ENCODE measurements at regions not wholly inside any gene's neighbourhood (a gene's known extent, or its start where the extent isn't known, plus 50 kb on each side); places are given as distances from the start of the nearest gene placed in this dataset.
"Not testable (repeated sequence)": the region's sequence is repeated elsewhere in the genome, so short reads cannot be mapped to it uniquely, and the experiment has no call there.

DNA sequence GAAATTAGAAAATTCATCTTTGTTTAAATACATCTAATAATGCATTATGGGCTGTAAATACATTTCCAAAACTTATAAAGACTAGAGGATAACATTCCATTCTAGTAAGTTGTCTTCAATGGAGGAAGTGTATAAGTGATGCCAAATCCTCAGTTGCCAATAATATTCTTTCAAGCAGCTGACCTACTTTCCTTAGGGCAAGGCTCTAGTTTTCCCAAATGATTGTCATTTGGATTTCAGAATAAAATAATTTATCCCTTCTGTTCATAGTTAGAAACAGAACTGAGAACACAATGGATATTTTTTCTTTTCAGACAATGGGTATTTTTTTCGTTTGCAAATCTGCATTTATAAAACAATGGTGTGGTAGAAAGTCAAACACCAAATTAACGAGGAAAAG lies 354.9 kb upstream of the ADAMTS5 start:
- Histone ChIP-seq H3K27ac (no peak overlapping the region), H3K4me3 (no peak overlapping the region), H3K36me3 (no peaks in the 10 kb centered on the region), H3K9me3 (no peaks in the 10 kb centered on the region), H3K4me1 (no peaks in the 10 kb centered on the region), H3K27me3 (no peaks in the 10 kb centered on the region)
- TF ChIP-seq, protein P1, sequence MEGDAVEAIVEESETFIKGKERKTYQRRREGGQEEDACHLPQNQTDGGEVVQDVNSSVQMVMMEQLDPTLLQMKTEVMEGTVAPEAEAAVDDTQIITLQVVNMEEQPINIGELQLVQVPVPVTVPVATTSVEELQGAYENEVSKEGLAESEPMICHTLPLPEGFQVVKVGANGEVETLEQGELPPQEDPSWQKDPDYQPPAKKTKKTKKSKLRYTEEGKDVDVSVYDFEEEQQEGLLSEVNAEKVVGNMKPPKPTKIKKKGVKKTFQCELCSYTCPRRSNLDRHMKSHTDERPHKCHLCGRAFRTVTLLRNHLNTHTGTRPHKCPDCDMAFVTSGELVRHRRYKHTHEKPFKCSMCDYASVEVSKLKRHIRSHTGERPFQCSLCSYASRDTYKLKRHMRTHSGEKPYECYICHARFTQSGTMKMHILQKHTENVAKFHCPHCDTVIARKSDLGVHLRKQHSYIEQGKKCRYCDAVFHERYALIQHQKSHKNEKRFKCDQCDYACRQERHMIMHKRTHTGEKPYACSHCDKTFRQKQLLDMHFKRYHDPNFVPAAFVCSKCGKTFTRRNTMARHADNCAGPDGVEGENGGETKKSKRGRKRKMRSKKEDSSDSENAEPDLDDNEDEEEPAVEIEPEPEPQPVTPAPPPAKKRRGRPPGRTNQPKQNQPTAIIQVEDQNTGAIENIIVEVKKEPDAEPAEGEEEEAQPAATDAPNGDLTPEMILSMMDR (IDR thresholded peaks at IDR 0.05), result no peak
- no peak for DNase-seq (ENCODE audit: low spot score)

DNA sequence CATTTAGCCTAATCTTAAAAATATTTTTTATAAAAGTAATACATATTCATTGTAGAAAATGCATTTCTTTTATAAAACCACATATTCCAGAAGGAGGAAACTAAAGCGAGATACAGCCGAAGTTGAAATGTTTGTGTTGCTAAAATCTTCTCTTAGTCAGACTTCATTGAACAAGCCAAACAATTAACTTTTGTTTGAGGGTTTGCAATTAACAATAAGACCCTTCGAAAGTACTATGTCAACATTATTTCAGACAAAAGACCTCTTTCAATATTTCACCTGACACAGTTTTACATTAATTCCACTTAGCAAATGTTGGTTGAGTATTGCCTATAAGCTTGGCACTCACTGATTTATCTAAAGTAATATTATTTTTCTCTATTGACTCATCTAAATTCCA lies 354.0 kb upstream of the ADAMTS5 start:
- TF ChIP-seq, protein P1 (IDR thresholded peaks at IDR 0.05), result no peak
- H3K27ac ChIP-seq, result no peak overlapping the region
- no peaks in the 10 kb centered on the region for H3K9me3 ChIP-seq
- H3K36me3 ChIP-seq, result no peaks in the 10 kb centered on the region
- no peaks in the 10 kb centered on the region for H3K4me1 ChIP-seq
- no peak for DNase-seq (ENCODE audit: low spot score)
- H3K27me3 ChIP-seq, result no peaks in the 10 kb centered on the region
- H3K4me3 ChIP-seq, result no peak overlapping the region

- not testable (repeated sequence) for H3K36me3 ChIP-seq; H3K9me3 ChIP-seq; H3K4me1 ChIP-seq; H3K27me3 ChIP-seq; H3K27ac ChIP-seq; H3K4me3 ChIP-seq; DNase-seq (ENCODE audit: low spot score)
These were observed 350.7 kb upstream of the ADAMTS5 start for GRCh38 chr21:27317601-27318000.

GRCh38 chr21:27315373-27315772 lies 348.5 kb upstream of the ADAMTS5 start:
- Histone ChIP-seq H3K4me1 (no peaks in the 10 kb centered on the region), H3K9me3 (no peaks in the 10 kb centered on the region), H3K36me3 (no peaks in the 10 kb centered on the region), H3K27me3 (no peaks in the 10 kb centered on the region), H3K27ac (no peak overlapping the region), H3K4me3 (no peak overlapping the region)
- no peak for DNase-seq (ENCODE audit: low spot score)
- TF ChIP-seq, protein P1 (IDR thresholded peaks at IDR 0.05), result no peak

GRCh38 chr21:27314131-27314530 lies 347.2 kb upstream of the ADAMTS5 start:
- Histone ChIP-seq H3K4me1 (no peaks in the 10 kb centered on the region), H3K27ac (no peak overlapping the region), H3K4me3 (no peak overlapping the region), H3K27me3 (no peaks in the 10 kb centered on the region), H3K9me3 (no peaks in the 10 kb centered on the region), H3K36me3 (no peaks in the 10 kb centered on the region)
- TF ChIP-seq, protein P1 (IDR thresholded peaks at IDR 0.05), result no peak
- no peak for DNase-seq (ENCODE audit: low spot score)

GRCh38 chr21:27306791-27307775 lies 340.2 kb upstream of the ADAMTS5 start:
- peak overlapping the region in 1 of 2 donors; percentile 6 for H3K27ac ChIP-seq
- TF ChIP-seq, protein P1 (IDR thresholded peaks at IDR 0.05), result no peak
- no peak for DNase-seq (ENCODE audit: low spot score)
- no peaks in the 10 kb centered on the region for H3K9me3 ChIP-seq
- no peak overlapping the region for H3K4me3 ChIP-seq
- no peaks in the 10 kb centered on the region for H3K4me1 ChIP-seq
- H3K36me3 ChIP-seq, result no peaks in the 10 kb centered on the region
- no peaks in the 10 kb centered on the region for H3K27me3 ChIP-seq
